Peyer's patch (tissue), 4 donors: ENCODE measurements at regions not wholly inside any gene's neighbourhood (a gene's known extent, or its start where the extent isn't known, plus 50 kb on each side); places are given as distances from the start of the nearest gene placed in this dataset.

Experiments used
- POLR2A ChIP-seq, 2 donors: fragments of 450-650 bp; IDR thresholded peaks; one replicate each; pipeline ENCODE4 v1.5.1; 2017; ENCODE audit warnings: antibody characterized with exemption in 2 of 2, mild to moderate bottlenecking in 2 of 2, moderate library complexity in 2 of 2
- TF ChIP-seq, protein P1 (sequence below), 6 experiments: fragments of 450-650 bp in 4 of 6; fragments of 200-600 bp in 2 of 6; sonication (generic) in 1 of 6; IDR thresholded peaks; one replicate each; pipeline ENCODE4 v1.5.1; 2017 to 2019; ENCODE audit warnings: antibody characterized with exemption in 6 of 6, mild to moderate bottlenecking in 3 of 6, moderate library complexity in 1 of 6

DNA sequence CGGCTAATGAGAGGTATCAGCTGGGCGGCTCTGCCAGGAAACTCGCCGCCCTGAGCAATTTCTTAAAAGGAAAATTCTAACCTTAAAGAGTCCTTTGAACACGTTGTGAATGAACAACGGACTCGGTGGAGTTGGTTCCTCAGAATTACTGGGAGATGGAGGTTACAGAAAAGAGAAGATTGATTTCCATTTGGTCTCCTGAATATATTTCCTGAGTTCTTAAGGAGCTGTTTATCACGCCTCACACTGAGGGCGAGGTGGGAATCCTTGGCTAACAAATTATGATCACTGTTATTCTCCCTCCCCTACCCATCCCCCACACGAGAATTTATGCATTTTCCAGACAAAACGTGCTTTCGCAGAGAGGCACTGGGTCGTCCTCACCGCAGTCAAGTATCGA lies 194.5 kb upstream of the C14orf180 start:
- TF ChIP-seq, protein P1, sequence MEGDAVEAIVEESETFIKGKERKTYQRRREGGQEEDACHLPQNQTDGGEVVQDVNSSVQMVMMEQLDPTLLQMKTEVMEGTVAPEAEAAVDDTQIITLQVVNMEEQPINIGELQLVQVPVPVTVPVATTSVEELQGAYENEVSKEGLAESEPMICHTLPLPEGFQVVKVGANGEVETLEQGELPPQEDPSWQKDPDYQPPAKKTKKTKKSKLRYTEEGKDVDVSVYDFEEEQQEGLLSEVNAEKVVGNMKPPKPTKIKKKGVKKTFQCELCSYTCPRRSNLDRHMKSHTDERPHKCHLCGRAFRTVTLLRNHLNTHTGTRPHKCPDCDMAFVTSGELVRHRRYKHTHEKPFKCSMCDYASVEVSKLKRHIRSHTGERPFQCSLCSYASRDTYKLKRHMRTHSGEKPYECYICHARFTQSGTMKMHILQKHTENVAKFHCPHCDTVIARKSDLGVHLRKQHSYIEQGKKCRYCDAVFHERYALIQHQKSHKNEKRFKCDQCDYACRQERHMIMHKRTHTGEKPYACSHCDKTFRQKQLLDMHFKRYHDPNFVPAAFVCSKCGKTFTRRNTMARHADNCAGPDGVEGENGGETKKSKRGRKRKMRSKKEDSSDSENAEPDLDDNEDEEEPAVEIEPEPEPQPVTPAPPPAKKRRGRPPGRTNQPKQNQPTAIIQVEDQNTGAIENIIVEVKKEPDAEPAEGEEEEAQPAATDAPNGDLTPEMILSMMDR (IDR thresholded peaks at IDR 0.05), result no peak
- no peak for TF ChIP-seq POLR2A (IDR thresholded peaks at IDR 0.05)
